ENCODE measurements at regions not wholly inside any gene's neighbourhood (a gene's known extent, or its start where the extent isn't known, plus 50 kb on each side); places are given as distances from the start of the nearest gene placed in this dataset.

DNA sequence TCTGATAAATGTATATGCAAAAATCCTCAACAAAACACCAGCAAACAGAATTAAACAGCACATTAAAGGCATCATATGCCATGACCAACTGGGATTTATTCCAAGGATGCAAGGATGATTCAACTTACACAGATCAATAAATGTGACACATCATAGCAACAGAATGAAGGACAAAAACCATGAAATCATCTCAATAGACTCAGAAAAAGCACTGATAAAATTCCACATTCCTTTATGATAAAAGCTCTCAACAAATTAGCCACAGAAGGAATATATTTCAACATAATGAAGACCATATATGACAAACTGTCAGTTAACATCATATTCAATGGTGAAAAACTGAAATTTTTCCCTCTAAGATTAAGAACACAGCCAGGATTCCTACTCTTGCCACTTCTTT is 691.6 kb downstream of the DIAPH3 start:
- TF ChIP-seq CTCF (conservative IDR thresholded peaks at IDR 0.05; ENCODE audit: low read depth, low read length) (no peak), EZH2 (IDR thresholded peaks at IDR 0.05; ENCODE audit: borderline replicate concordance, low read depth, low read length, poor library complexity, severe bottlenecking) (no peak)

Data from A673 (cell line).